ENCODE measurements at regions not wholly inside any gene's neighbourhood (a gene's known extent, or its start where the extent isn't known, plus 50 kb on each side); places are given as distances from the start of the nearest gene placed in this dataset.
A peak's percentile ranks its signal among the peaks of the same experiment; 100 is the strongest.

DNA sequence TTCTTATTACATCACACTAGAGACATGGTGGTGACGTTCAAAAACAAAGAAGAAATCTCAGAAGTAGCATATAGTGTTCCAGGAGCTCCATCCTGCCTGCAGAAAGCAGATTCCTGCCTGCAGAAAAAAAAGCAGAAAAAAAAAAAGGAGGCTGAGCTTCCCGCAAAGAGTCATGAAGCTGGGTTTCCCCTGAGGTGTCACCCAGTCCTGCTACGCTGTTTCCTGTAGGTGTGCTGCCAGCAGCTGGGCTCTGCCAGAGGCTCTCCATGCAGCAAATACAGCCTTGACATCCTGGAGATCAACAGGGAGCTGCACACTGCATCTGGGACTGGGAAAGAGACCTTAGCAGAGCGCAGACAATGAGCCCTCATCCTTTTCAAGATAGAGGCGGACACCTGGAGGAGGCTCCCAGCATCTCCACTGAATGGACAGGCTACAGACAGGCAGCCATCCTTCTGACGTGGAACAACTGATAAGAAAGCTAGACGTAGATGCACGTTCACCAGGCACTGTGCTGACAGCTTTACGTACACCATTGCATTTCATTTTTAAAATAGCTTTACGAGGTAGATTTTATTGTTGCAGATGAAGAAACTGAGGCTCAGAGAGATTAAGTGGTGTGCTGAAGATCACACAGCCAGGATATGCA is 350.9 kb downstream of the FOXO1 start:
- H3K36me3 Mint-ChIP-seq (ENCODE audit: low read depth), result no peaks in the 10 kb centered on the region
- H3K27ac Mint-ChIP-seq, result peak overlapping the region; percentile 84
- no peaks in the 10 kb centered on the region for H3K27me3 Mint-ChIP-seq (ENCODE audit: low read depth)
- H3K4me3 Mint-ChIP-seq, result peak overlapping the region; percentile 55
- no peaks in the 10 kb centered on the region for H3K9me3 Mint-ChIP-seq
- intact Hi-C loops (cut with micrococcal nuclease), result loop anchor here (1.0 to 5.0 kb wide), 10 partner anchors 57 to 461 kb away; no protein-coding TSS in a partner anchor
- DNase-seq, result peak; percentile 83
- H3K4me1 Mint-ChIP-seq (ENCODE audit: low read depth), result peaks cover 69% of the 10 kb centered on the region
- CTCF ChIA-PET, result interaction anchor here (0.6 to 1.8 kb wide), 10 partner anchors 8 to 668 kb away, joined by 3 to 5 read pairs (median 4); no protein-coding TSS in a partner anchor

DNA sequence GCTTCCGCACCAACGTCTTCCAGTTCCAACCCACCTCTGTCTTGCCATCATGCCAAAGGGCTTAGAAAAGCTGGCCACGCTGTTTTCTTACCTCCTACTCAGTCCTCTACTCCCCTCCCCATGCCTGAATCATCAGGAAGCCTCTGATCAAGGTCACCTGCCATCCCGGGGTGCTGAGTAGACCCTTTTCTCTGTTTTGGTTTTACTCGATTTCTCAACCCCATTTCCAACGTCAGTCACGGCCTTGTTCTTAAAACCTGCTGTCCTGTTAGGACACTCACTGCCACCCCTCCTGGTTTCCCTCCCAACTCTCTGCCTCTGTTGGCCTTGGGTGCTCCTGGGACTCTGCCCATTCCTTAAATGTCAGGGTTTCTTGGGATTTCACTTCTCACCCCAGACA is 350.1 kb downstream of the FOXO1 start:
- CTCF ChIA-PET, result interaction anchor here (0.6 to 1.8 kb wide), 4 partner anchors 9 to 668 kb away, joined by 3 to 5 read pairs (median 4); no protein-coding TSS in a partner anchor
- Mint-ChIP-seq H3K4me3 (peak overlapping the region; percentile 33), H3K9me3 (no peaks in the 10 kb centered on the region), H3K4me1 (ENCODE audit: low read depth) (peaks cover 65% of the 10 kb centered on the region), H3K27ac (peak overlapping the region; percentile 84), H3K36me3 (ENCODE audit: low read depth) (no peaks in the 10 kb centered on the region), H3K27me3 (ENCODE audit: low read depth) (no peaks in the 10 kb centered on the region)
- DNase-seq, result peak; percentile 74
- intact Hi-C loops (cut with micrococcal nuclease), result loop anchor here (1.0 to 5.0 kb wide), 3 partner anchors 65 to 460 kb away; no protein-coding TSS in a partner anchor

DNA sequence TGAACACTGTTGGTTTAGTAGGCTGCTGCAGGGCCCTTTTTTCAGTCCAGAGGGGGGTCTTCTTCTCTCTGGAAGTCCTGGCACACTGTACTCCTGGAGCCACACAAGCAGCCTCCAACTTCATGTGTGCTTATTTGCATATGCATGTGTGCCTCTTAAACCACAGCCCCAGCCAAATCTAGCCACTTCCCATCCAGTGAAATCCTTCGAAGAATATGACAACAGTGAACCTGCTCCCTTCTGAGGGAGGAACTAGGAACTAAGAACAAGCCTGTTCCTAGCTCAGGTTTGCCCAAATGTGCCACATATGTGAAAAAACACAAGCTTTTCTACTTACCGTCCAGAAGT is 348.5 kb downstream of the FOXO1 start:
- H3K4me1 Mint-ChIP-seq (ENCODE audit: low read depth), result peaks cover 64% of the 10 kb centered on the region
- no peaks in the 10 kb centered on the region for H3K36me3 Mint-ChIP-seq (ENCODE audit: low read depth)
- CTCF ChIA-PET, result interaction anchor here (0.8 to 0.9 kb wide), 2 partner anchors 49 to 118 kb away, joined by 3 read pairs; no protein-coding TSS in a partner anchor
- H3K9me3 Mint-ChIP-seq, result no peaks in the 10 kb centered on the region
- intact Hi-C loops (cut with micrococcal nuclease), result loop anchor here (2.0 to 5.0 kb wide), 2 partner anchors 169 to 459 kb away; no protein-coding TSS in a partner anchor
- H3K4me3 Mint-ChIP-seq, result no peak overlapping the region
- DNase-seq, result no peak
- no peaks in the 10 kb centered on the region for H3K27me3 Mint-ChIP-seq (ENCODE audit: low read depth)
- no peak overlapping the region for H3K27ac Mint-ChIP-seq

DNA sequence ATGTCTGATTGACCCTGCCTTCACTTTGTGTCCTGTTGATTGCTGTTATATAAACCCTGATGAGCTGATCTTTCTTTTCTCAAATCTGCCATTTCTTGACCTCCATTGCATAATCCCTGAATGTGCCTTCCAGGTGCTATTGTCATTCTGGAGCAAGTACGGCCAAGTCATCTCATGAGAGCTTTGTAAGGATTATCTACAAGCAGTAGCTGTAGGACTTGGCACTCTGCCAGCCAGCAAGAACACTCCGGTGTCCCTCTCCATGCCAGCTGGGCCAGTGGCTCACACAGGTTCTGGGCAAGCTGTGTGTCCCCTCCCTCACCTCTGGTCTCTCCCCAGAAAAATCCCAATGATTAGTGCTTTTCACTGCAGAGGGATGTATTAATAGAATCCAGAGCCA is 348.1 kb downstream of the FOXO1 start:
- peaks cover 2% of the 10 kb centered on the region for H3K9me3 Mint-ChIP-seq
- H3K27ac Mint-ChIP-seq, result no peak overlapping the region
- H3K4me1 Mint-ChIP-seq (ENCODE audit: low read depth), result peaks cover 64% of the 10 kb centered on the region
- no peak overlapping the region for H3K4me3 Mint-ChIP-seq
- intact Hi-C loops (cut with micrococcal nuclease), result loop anchor here (5.0 kb wide), 1 partner anchor 169 kb away; no protein-coding TSS in a partner anchor
- peak; percentile 23 for DNase-seq
- H3K27me3 Mint-ChIP-seq (ENCODE audit: low read depth), result no peaks in the 10 kb centered on the region
- H3K36me3 Mint-ChIP-seq (ENCODE audit: low read depth), result peaks cover 2% of the 10 kb centered on the region
- CTCF ChIA-PET, result interaction anchor here (0.8 to 0.9 kb wide), 2 partner anchors 48 to 118 kb away, joined by 3 read pairs; no protein-coding TSS in a partner anchor

DNA sequence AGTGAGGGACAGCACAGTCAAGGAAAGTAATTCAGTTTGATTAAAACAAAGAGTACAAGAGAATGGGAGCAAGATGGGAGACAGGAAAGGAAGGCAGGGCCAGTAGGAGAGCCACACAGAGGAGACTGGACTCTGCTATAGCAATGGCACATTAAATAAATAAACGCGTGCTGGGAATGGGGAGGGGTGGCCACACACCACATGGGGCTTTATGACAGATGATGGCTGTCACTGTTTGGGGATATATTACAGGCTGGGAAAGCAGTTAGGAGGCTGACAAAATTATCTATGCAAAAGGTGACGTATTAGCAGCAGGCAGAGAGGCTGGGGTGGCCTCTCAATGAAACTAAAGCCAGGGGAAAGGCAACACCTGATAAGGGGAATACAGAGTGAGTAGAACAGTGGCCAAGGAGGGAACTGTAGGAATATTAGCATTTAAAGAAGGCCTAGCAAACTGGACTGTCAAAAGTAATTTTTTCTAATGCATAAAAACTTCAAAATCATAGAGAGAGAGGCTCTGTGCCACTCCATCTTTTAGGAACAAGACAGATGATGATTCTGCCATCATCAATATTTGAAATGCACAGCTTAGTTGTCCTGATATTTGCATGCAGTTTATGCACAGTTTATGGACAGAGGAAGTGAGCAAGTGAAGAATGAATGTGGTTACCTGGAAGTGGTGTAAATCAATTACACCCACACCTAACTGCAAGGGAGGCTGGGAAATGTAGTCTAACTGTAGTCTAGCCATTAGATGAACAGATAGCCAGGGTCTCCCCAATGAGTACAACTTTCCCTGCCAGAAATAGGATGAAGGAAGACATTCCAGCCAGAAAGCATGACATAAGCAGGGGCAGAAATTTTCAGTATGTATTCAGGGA is 346.5 kb downstream of the FOXO1 start:
- peaks cover 11% of the 10 kb centered on the region for H3K9me3 Mint-ChIP-seq
- H3K4me1 Mint-ChIP-seq (ENCODE audit: low read depth), result peaks cover 51% of the 10 kb centered on the region
- H3K36me3 Mint-ChIP-seq (ENCODE audit: low read depth), result peaks cover 4% of the 10 kb centered on the region
- CTCF ChIA-PET, result interaction anchor here (0.7 kb wide), 1 partner anchor 379 kb away, joined by 3 read pairs; no protein-coding TSS in a partner anchor
- no peaks in the 10 kb centered on the region for H3K27me3 Mint-ChIP-seq (ENCODE audit: low read depth)
- peak overlapping the region; percentile 65 for H3K27ac Mint-ChIP-seq
- no peak overlapping the region for H3K4me3 Mint-ChIP-seq
- DNase-seq, result peak; percentile 45
- intact Hi-C loops (cut with micrococcal nuclease), result loop anchor here (5.0 kb wide), 1 partner anchor 167 kb away; no protein-coding TSS in a partner anchor

DNA sequence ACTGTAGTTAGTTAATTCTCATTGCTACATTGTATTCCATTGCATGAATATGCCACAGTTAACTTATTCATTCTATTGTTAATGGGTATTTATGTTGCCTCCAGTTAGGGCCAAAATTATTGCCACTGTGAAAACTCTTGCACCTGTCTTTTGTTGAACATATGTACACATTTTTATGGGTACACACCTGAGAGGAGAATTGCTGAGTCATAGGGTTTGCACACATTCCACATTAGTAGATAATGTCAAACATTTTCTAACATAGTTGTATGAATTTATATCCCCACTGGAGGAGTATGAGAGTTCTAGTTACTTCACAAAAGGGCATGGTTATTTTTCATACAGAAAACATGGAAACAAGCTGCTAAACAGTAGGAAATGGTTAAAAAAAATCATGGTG is 338.4 kb downstream of the FOXO1 start:
- Mint-ChIP-seq H3K27ac (no peak overlapping the region), H3K9me3 (peaks cover 11% of the 10 kb centered on the region), H3K4me3 (no peak overlapping the region), H3K36me3 (ENCODE audit: low read depth) (peaks cover 4% of the 10 kb centered on the region), H3K4me1 (ENCODE audit: low read depth) (peaks cover 28% of the 10 kb centered on the region), H3K27me3 (ENCODE audit: low read depth) (no peaks in the 10 kb centered on the region)
- intact Hi-C loops (cut with micrococcal nuclease), result no loop called here
- CTCF ChIA-PET, result no interaction called here
- no peak for DNase-seq

DNA sequence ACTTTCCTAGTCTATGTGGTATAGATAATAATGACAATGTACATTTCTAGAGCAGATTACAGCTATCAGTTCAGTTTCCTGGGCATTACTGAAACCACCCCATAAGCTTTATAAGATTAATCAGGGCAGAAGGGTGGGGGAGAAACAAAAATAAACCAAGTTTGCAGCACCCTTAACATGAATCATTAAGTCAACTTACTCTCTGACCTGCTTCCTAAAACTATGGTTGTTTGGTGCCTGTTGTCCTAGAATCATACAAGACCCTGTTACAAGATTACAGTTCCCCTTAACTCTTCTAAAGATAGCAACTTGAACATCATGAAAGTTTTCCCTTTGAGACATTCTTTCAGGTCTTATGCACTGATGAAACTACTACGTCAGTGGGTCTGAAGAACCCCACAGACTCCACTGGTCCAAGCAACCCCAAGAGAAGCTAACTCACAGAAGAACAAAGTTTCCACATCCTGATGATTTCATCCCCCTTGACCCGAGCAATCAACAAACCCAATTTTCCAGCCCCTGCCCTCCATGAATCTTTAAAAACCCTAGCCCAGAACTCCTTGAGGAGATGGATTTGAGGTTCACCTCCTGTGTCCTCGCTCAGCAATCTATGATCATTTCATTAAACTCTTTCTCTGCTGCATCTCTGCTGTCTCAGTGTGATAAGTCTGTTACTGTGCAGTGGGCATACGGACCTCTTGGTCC is 336.5 kb downstream of the FOXO1 start:
- Mint-ChIP-seq H3K4me1 (ENCODE audit: low read depth) (peaks cover 30% of the 10 kb centered on the region), H3K27me3 (ENCODE audit: low read depth) (no peaks in the 10 kb centered on the region), H3K4me3 (no peak overlapping the region), H3K27ac (no peak overlapping the region), H3K36me3 (ENCODE audit: low read depth) (no peaks in the 10 kb centered on the region), H3K9me3 (no peaks in the 10 kb centered on the region)
- intact Hi-C loops (cut with micrococcal nuclease), result no loop called here
- no peak for DNase-seq
- CTCF ChIA-PET, result no interaction called here

DNA sequence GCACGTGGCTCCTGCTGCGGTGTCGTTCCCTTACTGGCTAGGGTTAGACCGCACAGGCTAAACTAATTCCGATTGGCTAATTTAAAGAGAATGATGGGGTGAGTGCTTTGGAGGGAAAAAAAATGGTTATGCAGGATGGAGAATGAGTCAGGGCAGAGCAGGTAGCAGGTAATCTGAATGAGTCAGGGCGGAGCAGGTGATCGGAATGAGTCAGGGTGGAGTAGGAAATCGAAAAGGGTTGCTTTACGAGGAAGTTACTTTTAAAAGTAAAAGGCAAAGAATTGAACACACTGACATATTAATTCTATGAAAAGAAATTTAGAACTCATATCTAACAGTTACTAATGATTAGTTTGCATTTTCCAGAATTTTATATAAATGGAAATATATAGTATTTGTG is 335.5 kb downstream of the FOXO1 start:
- CTCF ChIA-PET, result no interaction called here
- Mint-ChIP-seq H3K27ac (no peak overlapping the region), H3K36me3 (ENCODE audit: low read depth) (no peaks in the 10 kb centered on the region), H3K4me3 (no peak overlapping the region), H3K9me3 (no peaks in the 10 kb centered on the region), H3K27me3 (ENCODE audit: low read depth) (no peaks in the 10 kb centered on the region), H3K4me1 (ENCODE audit: low read depth) (peaks cover 25% of the 10 kb centered on the region)
- DNase-seq, result no peak
- intact Hi-C loops (cut with micrococcal nuclease), result no loop called here

DNA sequence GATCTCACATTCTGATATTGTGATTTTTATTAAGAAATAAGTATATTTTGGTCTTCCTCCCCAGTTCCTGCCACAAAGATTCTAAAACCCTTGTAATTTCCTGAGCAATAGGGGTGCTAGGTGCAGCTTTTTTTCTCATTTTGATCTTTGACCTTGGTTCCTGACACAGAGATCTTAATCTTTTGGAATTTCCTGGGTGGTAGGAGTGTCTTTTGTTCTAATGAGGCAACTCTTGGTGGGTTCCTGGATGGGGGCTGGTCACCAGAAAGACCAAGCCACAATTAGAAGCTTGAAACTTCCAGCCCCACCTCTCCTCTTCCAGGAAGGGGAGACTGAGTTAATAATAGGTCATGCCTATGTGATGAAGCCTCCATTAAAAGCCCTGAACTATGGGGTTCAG is 334.6 kb downstream of the FOXO1 start:
- Mint-ChIP-seq H3K9me3 (no peaks in the 10 kb centered on the region), H3K36me3 (ENCODE audit: low read depth) (no peaks in the 10 kb centered on the region), H3K27ac (no peak overlapping the region), H3K27me3 (ENCODE audit: low read depth) (no peaks in the 10 kb centered on the region), H3K4me3 (no peak overlapping the region), H3K4me1 (ENCODE audit: low read depth) (peaks cover 30% of the 10 kb centered on the region)
- CTCF ChIA-PET, result no interaction called here
- intact Hi-C loops (cut with micrococcal nuclease), result no loop called here
- no peak for DNase-seq

DNA sequence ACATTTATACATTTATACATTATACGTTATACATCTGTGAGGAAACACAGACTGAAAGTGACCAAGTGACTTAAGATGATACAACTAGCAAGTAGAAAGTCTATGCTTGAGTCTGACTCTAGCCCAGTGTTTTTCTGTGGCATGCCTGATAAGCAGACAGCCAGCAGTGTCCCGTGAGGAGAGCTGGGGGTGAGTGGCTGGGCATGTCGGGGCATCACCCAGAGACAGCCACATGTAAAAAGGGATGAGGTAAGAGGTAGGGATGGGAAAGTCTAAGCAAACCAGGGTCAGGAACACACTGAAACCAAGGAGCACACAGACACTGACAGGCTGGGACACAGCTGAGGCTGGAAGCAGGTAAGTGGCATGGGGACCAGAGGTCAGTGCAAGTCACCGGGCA is 333.2 kb downstream of the FOXO1 start:
- H3K36me3 Mint-ChIP-seq (ENCODE audit: low read depth), result no peaks in the 10 kb centered on the region
- intact Hi-C loops (cut with micrococcal nuclease), result no loop called here
- H3K27ac Mint-ChIP-seq, result peak overlapping the region; percentile 36
- no peaks in the 10 kb centered on the region for H3K9me3 Mint-ChIP-seq
- no peak overlapping the region for H3K4me3 Mint-ChIP-seq
- peaks cover 35% of the 10 kb centered on the region for H3K4me1 Mint-ChIP-seq (ENCODE audit: low read depth)
- H3K27me3 Mint-ChIP-seq (ENCODE audit: low read depth), result no peaks in the 10 kb centered on the region
- CTCF ChIA-PET, result no interaction called here
- DNase-seq, result no peak

DNA sequence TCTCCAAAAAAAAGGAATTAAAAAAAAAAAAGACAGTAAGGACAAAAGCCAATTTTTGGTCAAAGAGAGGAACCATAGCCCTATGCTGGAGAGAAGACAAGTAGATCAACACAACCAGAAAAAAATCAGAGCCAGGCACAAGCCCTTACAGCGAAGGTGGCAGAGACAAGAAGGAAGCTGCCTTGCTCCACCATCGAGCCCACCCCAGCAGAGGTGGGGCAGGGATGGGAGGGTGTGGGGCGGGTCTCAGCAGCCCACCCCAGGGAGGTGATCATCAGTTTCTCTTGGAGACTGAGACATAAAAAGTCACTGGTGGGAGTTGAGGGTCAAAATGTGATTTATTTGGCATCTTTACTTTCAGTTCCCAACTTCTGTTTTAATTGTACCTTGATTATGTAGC is 332.4 kb downstream of the FOXO1 start:
- Mint-ChIP-seq H3K4me3 (no peak overlapping the region), H3K36me3 (ENCODE audit: low read depth) (no peaks in the 10 kb centered on the region), H3K9me3 (no peaks in the 10 kb centered on the region), H3K27me3 (ENCODE audit: low read depth) (no peaks in the 10 kb centered on the region), H3K27ac (no peak overlapping the region), H3K4me1 (ENCODE audit: low read depth) (peaks cover 35% of the 10 kb centered on the region)
- intact Hi-C loops (cut with micrococcal nuclease), result no loop called here
- CTCF ChIA-PET, result no interaction called here
- DNase-seq, result no peak

DNA sequence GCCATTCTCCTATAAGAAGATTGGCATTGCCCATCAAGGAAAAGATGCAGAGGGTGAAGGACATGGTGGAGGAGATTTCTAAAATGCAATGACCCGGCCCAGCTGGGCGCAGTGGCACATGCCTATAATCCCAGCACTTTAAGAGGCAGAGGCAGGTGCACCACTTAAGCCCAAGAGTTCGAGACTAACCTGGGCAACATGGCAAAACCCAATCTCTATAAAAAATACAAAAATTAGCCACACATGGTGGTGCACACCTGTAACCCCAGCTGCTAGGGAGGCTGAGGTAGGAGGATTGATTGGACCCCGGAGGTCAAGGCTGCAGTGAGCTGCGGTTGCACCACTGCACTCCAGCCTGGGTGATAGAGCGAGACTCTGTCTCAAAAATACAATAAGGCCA is 331.8 kb downstream of the FOXO1 start:
- no peaks in the 10 kb centered on the region for H3K36me3 Mint-ChIP-seq (ENCODE audit: low read depth)
- H3K4me1 Mint-ChIP-seq (ENCODE audit: low read depth), result peaks cover 35% of the 10 kb centered on the region
- intact Hi-C loops (cut with micrococcal nuclease), result no loop called here
- H3K9me3 Mint-ChIP-seq, result no peaks in the 10 kb centered on the region
- DNase-seq, result no peak
- no peak overlapping the region for H3K4me3 Mint-ChIP-seq
- no peaks in the 10 kb centered on the region for H3K27me3 Mint-ChIP-seq (ENCODE audit: low read depth)
- CTCF ChIA-PET, result no interaction called here
- no peak overlapping the region for H3K27ac Mint-ChIP-seq
